ENCODE measurements at regions not wholly inside any gene's neighbourhood (a gene's known extent, or its start where the extent isn't known, plus 50 kb on each side); places are given as distances from the start of the nearest gene placed in this dataset.

- H3K4me1 ChIP-seq (ENCODE audit: control insufficient read depth in 1 of 2, insufficient read depth in 2 of 2, low read length in 2 of 2): no peaks in the 10 kb centered on the region
- no peak overlapping the region for H3K9ac ChIP-seq (ENCODE audit: low read length)
- H3K27ac ChIP-seq (ENCODE audit: low read depth, low read length): no peak overlapping the region
- H4K20me1 ChIP-seq (ENCODE audit: insufficient read depth): no peaks in the 10 kb centered on the region
- peaks cover 52% of the 10 kb centered on the region for H3K27me3 ChIP-seq (ENCODE audit: insufficient read depth, low read length)
- DNase-seq (ENCODE audit: low read depth, low spot score) (no peak), ATAC-seq (no peak)
- RAD21 ChIA-PET (ENCODE audit: low non-redundant PET in 1 of 2, low total read pairs in 2 of 2, uncharacterized antibody in 2 of 2, unreplicated experiment in 2 of 2): no interaction called here
- no peak overlapping the region for H2AFZ ChIP-seq (ENCODE audit: low read depth, low read length, poor library complexity, severe bottlenecking)
- H3K9me3 ChIP-seq (ENCODE audit: control insufficient read depth in 1 of 2, insufficient read depth in 1 of 2, low read depth in 1 of 2, low read length in 2 of 2): no peaks in the 10 kb centered on the region
- H3K4me2 ChIP-seq (ENCODE audit: low read length): no peak overlapping the region
- TF ChIP-seq ELF1 (IDR thresholded peaks at IDR 0.05; ENCODE audit: borderline replicate concordance, low read depth): no peak
- no peak for TF ChIP-seq YY1 (IDR thresholded peaks at IDR 0.05; ENCODE audit: extremely low read depth, insufficient replicate concordance, low read depth, low read length)
- no peak for TF ChIP-seq SIN3A (IDR thresholded peaks at IDR 0.05; ENCODE audit: low read depth)
- TF ChIP-seq REST (IDR thresholded peaks at IDR 0.05; ENCODE audit: low read depth): no peak
- TF ChIP-seq CEBPB (IDR thresholded peaks at IDR 0.05; ENCODE audit: low read depth): no peak
- TF ChIP-seq MAX (IDR thresholded peaks at IDR 0.05): no peak
- TF ChIP-seq ATF3 (IDR thresholded peaks at IDR 0.05): no peak
- TF ChIP-seq ZFX (IDR thresholded peaks at IDR 0.05): no peak
- no peak for TF ChIP-seq EGR1 (IDR thresholded peaks at IDR 0.05; ENCODE audit: low read depth)
- no peak for TF ChIP-seq JUND (IDR thresholded peaks at IDR 0.05)
- TF ChIP-seq ZNF274 (IDR thresholded peaks at IDR 0.05; ENCODE audit: low read depth, low read length): no peak
- TF ChIP-seq CTCF (IDR thresholded peaks at IDR 0.05 in 2 of 3, conservative IDR thresholded peaks at IDR 0.05 in 1 of 3; ENCODE audit: borderline replicate concordance in 1 of 3, insufficient read depth in 1 of 3, low read depth in 2 of 3, low read length in 2 of 3): no peak
- no peak for TF ChIP-seq TCF7L2 (IDR thresholded peaks at IDR 0.05; ENCODE audit: borderline replicate concordance, extremely low read depth, insufficient read depth, insufficient read length)
- no peak for TF ChIP-seq CBX3 (IDR thresholded peaks at IDR 0.05; ENCODE audit: low read depth)
- TF ChIP-seq ZBTB33 (IDR thresholded peaks at IDR 0.05; ENCODE audit: extremely low read depth, insufficient replicate concordance, low read length): no peak
- intact Hi-C loops (cut with micrococcal nuclease): no loop called here
- no peaks in the 10 kb centered on the region for H3K79me2 ChIP-seq (ENCODE audit: insufficient read depth, low read length)
- POLR2A ChIA-PET: no interaction called here
- no peaks in the 10 kb centered on the region for H3K9me2 ChIP-seq (ENCODE audit: insufficient read depth)
- CTCF ChIA-PET: no interaction called here
- no peaks in the 10 kb centered on the region for H3K36me3 ChIP-seq (ENCODE audit: control insufficient read depth in 1 of 2, insufficient read depth in 2 of 2, low read length in 2 of 2)
- H3K4me3 ChIP-seq (replicated peaks in 1 of 2; ENCODE audit: low read depth in 1 of 2, low read length in 2 of 2): no peak overlapping the region
- BruUV-seq (replicated peaks): no TSS peak
Observed at GRCh38 chr10:128675405-128675804, 549.2 kb upstream of the MKI67 start.
